Endothelial cell of umbilical vein (primary cell): ENCODE measurements at regions not wholly inside any gene's neighbourhood (a gene's known extent, or its start where the extent isn't known, plus 50 kb on each side); places are given as distances from the start of the nearest gene placed in this dataset.

Experiments
- BruUV-seq: library from RNA; stranded (reverse); fragments of 400-500 nt; replicated peaks from 2 replicates; lab custom pipeline; 2021; lab: Mats Ljungman, UMichigan
- CTCF ChIA-PET: fragments of 300-600, 350-600 bp; sonication (Branson Sonifier 250); formaldehyde crosslinking; loops from one replicate; lab custom pipeline; 2021; ENCODE audit warnings: antibody characterized with exemption, inconsistent platforms; lab: Charles Lee
- POLR2A ChIA-PET: fragments of 300-600, 350-600 bp; sonication (Branson Sonifier 250); formaldehyde crosslinking; loops from one replicate; lab custom pipeline; 2021; ENCODE audit warnings: antibody characterized with exemption, inconsistent platforms; lab: Charles Lee
- DNase-seq: peaks from one replicate; pipeline ENCODE4 v3.0.0-alpha.2; 2011; ENCODE audit warnings: low read depth, low spot score
- FAIRE-seq: peaks from 2 replicates; lab custom pipeline; 2011; peaks lifted over from hg19 to GRCh38; lab: Jason Lieb, UNC
- H2AFZ ChIP-seq: 2 replicates; pipeline ENCODE4 v1.6.0; 2012; ENCODE audit warnings: low read depth, low read length, control low read depth, inconsistent platforms
- H3K27ac ChIP-seq: 2 replicates; pipeline ENCODE4 v1.5.1; 2011; ENCODE audit warnings: low read depth, mild to moderate bottlenecking, control low read depth, low read length, moderate library complexity; ENCODE audit not compliant: insufficient read depth
- H3K27me3 ChIP-seq, 2 experiments: 2 replicates each; pipeline versions ENCODE4 v1.6.0 to v1.6.1; 2011; ENCODE audit warnings: low read length in 2 of 2, mixed read lengths in 1 of 2; ENCODE audit not compliant: control insufficient read depth in 2 of 2, insufficient read depth in 2 of 2
- H3K36me3 ChIP-seq, 2 experiments: 2 replicates in 1 of 2; 3 replicates in 1 of 2; pipeline ENCODE4 v1.5.1; 2011; ENCODE audit warnings: low read length in 2 of 2, mild to moderate bottlenecking in 1 of 2, moderate library complexity in 1 of 2; ENCODE audit not compliant: control insufficient read depth in 2 of 2, insufficient read depth in 2 of 2; ENCODE audit errors: extremely low read depth in 1 of 2
- H3K4me1 ChIP-seq: 3 replicates; pipeline ENCODE4 v1.5.1; 2011; ENCODE audit warnings: mild to moderate bottlenecking, low read length; ENCODE audit not compliant: control insufficient read depth, insufficient read depth; ENCODE audit errors: extremely low read depth
- H3K4me2 ChIP-seq: 2 replicates; pipeline ENCODE4 v1.6.1; 2011; ENCODE audit warnings: low read length, control low read depth, mixed read lengths; ENCODE audit not compliant: insufficient read depth
- H3K4me3 ChIP-seq, 3 experiments: fragments of 200-600 bp in 1 of 3; sonication (generic), shearing (Covaris generic) in 1 of 3; replicated peaks in 1 of 3; 2 replicates each; pipeline ENCODE4 v1.5.1; 2011 to 2016; ENCODE audit warnings: control low read depth in 3 of 3, low read length in 3 of 3, mild to moderate bottlenecking in 2 of 3, inconsistent platforms in 1 of 3, low read depth in 1 of 3, moderate library complexity in 1 of 3; ENCODE audit not compliant: insufficient read depth in 1 of 3
- H3K79me2 ChIP-seq: 2 replicates; pipeline ENCODE4 v1.6.0; 2012; ENCODE audit warnings: low read length, inconsistent platforms; ENCODE audit not compliant: control insufficient read depth, insufficient read depth
- H3K9ac ChIP-seq: replicated peaks from 2 replicates; pipeline ENCODE3; 2011; ENCODE audit warnings: low read length, control low read depth; ENCODE audit not compliant: insufficient read depth; ENCODE audit errors: extremely low read depth
- H3K9me1 ChIP-seq: replicated peaks from 3 replicates; pipeline ENCODE4 v1.6.0; 2011; ENCODE audit warnings: mild to moderate bottlenecking, low read length; ENCODE audit not compliant: control insufficient read depth, insufficient read depth; ENCODE audit errors: extremely low read depth
- H3K9me3 ChIP-seq: replicated peaks from 2 replicates; pipeline ENCODE4 v1.5.1; 2012; ENCODE audit warnings: low read length, inconsistent platforms; ENCODE audit not compliant: control insufficient read depth, insufficient read depth
- H4K20me1 ChIP-seq: replicated peaks from 2 replicates; pipeline ENCODE3; 2011; ENCODE audit warnings: mild to moderate bottlenecking, low read length; ENCODE audit not compliant: control insufficient read depth, insufficient read depth; ENCODE audit errors: extremely low read depth
- CTCF ChIP-seq, 2 donors: IDR thresholded peaks; 1 replicate in 1 of 2; 2 replicates in 1 of 2; pipeline ENCODE4 v1.5.1; 2011; ENCODE audit warnings: low read length in 2 of 2, mild to moderate bottlenecking in 2 of 2, moderate library complexity in 2 of 2, control low read depth in 1 of 2, inconsistent platforms in 1 of 2, low read depth in 1 of 2; ENCODE audit not compliant: insufficient read depth in 1 of 2; ENCODE audit errors: extremely low read depth in 1 of 2
- EZH2 ChIP-seq: IDR thresholded peaks from 2 replicates; pipeline ENCODE4 v1.6.1; 2012; ENCODE audit warnings: borderline replicate concordance, low read depth, mild to moderate bottlenecking, moderate library complexity, low read length, inconsistent platforms; ENCODE audit not compliant: severe bottlenecking
- FOS ChIP-seq: IDR thresholded peaks from 2 replicates; pipeline ENCODE4 v1.6.1; 2011; ENCODE audit warnings: mild to moderate bottlenecking, low read length, moderate library complexity, borderline replicate concordance; ENCODE audit not compliant: insufficient read depth
- GATA2 ChIP-seq: IDR thresholded peaks from 2 replicates; pipeline ENCODE4 v1.7.0; 2011; ENCODE audit warnings: low read depth, mild to moderate bottlenecking, moderate library complexity, mixed read lengths, low read length; ENCODE audit not compliant: insufficient read length, insufficient read depth
- JUN ChIP-seq: IDR thresholded peaks from 2 replicates; pipeline ENCODE4 v1.6.1; 2011; ENCODE audit warnings: borderline replicate concordance, low read depth; ENCODE audit not compliant: insufficient read length, insufficient read depth
- MAX ChIP-seq: IDR thresholded peaks from 2 replicates; pipeline ENCODE4 v1.6.1; 2011; ENCODE audit not compliant: insufficient read depth, insufficient read length
- MYC ChIP-seq: IDR thresholded peaks from one replicate; pipeline ENCODE4 v1.6.1; 2011; ENCODE audit warnings: mild to moderate bottlenecking, low read depth, low read length
- POLR2A ChIP-seq: IDR thresholded peaks from 2 replicates; pipeline ENCODE4 v1.6.1; 2012; ENCODE audit warnings: low read depth, mild to moderate bottlenecking, control low read depth, low read length
- POLR2AphosphoS5 ChIP-seq: IDR thresholded peaks from 2 replicates; pipeline ENCODE4 v1.6.1; 2012; ENCODE audit warnings: low read depth, mild to moderate bottlenecking, control low read depth, low read length, moderate library complexity; ENCODE audit not compliant: insufficient read depth
- dilution Hi-C: fragments of 300-500 bp; cut with MboI; formaldehyde crosslinking; loops from one replicate; pipeline ENCODE4 v1.15.0; 2019; ENCODE audit warnings: low sequenced_read_pairs; ENCODE audit not compliant: extremely low pct_ligation_motif_present
- intact Hi-C: fragments of 100-400 bp; cut with micrococcal nuclease; formaldehyde crosslinking; loops from one replicate; pipeline ENCODE4 v1.10.0; 2022

GRCh38 chr14:49008363-49008762, 577.8 kb downstream of the RPS29 start:
- Histone ChIP-seq H4K20me1 (no peaks in the 10 kb centered on the region), H3K27me3 (no peaks in the 10 kb centered on the region), H3K79me2 (no peaks in the 10 kb centered on the region), H3K4me2 (no peak overlapping the region), H3K27ac (no peak overlapping the region), H3K4me1 (no peaks in the 10 kb centered on the region), H3K9me1 (no peaks in the 10 kb centered on the region), H3K4me3 (no peak overlapping the region), H3K36me3 (no peaks in the 10 kb centered on the region), H2AFZ (no peak overlapping the region), H3K9me3 (peaks cover 2% of the 10 kb centered on the region), H3K9ac (no peak overlapping the region)
- TF ChIP-seq EZH2 = no peak
- TF ChIP-seq CTCF (IDR thresholded peaks at IDR 0.05; ENCODE audit: extremely low read depth in 1 of 2, insufficient read depth in 1 of 2, low read depth in 1 of 2, low read length in 2 of 2) = no peak
- no peak for TF ChIP-seq MAX
- no peak for TF ChIP-seq JUN
- POLR2A ChIA-PET = no interaction called here
- FAIRE-seq (no peak), DNase-seq (no peak)
- CTCF ChIA-PET = no interaction called here
- dilution Hi-C loops (no loop called here), intact Hi-C loops (no loop called here)
- BruUV-seq = no TSS peak

- Histone ChIP-seq H3K4me1 (no peaks in the 10 kb centered on the region), H3K4me3 (no peak overlapping the region), H3K4me2 (no peak overlapping the region), H2AFZ (no peak overlapping the region), H4K20me1 (no peaks in the 10 kb centered on the region), H3K27ac (no peak overlapping the region), H3K9me3 (no peaks in the 10 kb centered on the region), H3K79me2 (no peaks in the 10 kb centered on the region), H3K27me3 (no peaks in the 10 kb centered on the region), H3K9ac (no peak overlapping the region), H3K9me1 (no peaks in the 10 kb centered on the region), H3K36me3 (no peaks in the 10 kb centered on the region)
- FAIRE-seq = no peak
- ChIA-PET POLR2A (no interaction called here), CTCF (no interaction called here)
- dilution Hi-C loops = no loop called here
- TF ChIP-seq MAX (no peak), FOS (no peak), POLR2A (no peak), EZH2 (no peak), MYC (no peak), GATA2 (no peak), POLR2AphosphoS5 (no peak), CTCF (IDR thresholded peaks at IDR 0.05; ENCODE audit: extremely low read depth in 1 of 2, insufficient read depth in 1 of 2, low read depth in 1 of 2, low read length in 2 of 2) (no peak), JUN (no peak)
- no TSS peak for BruUV-seq
- DNase-seq = no peak
- intact Hi-C loops = no loop called here
Measured at GRCh38 chr14:48991141-48991540, 595.0 kb downstream of the RPS29 start.
